ENCODE measurements at regions not wholly inside any gene's neighbourhood (a gene's known extent, or its start where the extent isn't known, plus 50 kb on each side); places are given as distances from the start of the nearest gene placed in this dataset.

DNA sequence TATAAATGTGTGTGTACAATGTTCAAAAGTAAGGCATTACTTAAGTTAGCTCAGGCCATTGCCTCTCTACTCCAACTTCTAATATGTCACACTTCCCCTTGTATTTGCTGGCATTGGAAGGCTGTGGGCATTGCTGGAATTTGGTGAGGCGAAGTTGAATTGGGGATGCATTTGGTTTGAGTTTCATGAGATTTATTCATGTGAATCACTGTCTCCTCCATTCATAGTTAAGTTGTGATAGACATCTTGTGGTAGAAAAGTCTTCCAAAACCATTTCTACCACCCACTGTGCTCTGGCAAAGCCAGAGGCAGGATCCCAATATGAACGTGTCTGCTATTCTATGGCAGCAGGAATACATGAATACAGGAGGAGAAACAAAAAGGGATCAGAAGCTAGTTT, 397.8 kb upstream of the USP24 start:
- no peaks in the 10 kb centered on the region for H3K4me1 Mint-ChIP-seq (ENCODE audit: unreplicated experiment)
- H3K27me3 Mint-ChIP-seq (ENCODE audit: unreplicated experiment): no peaks in the 10 kb centered on the region
- H3K9me3 Mint-ChIP-seq (ENCODE audit: unreplicated experiment): peaks cover 7% of the 10 kb centered on the region
- TF ChIP-seq, protein P1, sequence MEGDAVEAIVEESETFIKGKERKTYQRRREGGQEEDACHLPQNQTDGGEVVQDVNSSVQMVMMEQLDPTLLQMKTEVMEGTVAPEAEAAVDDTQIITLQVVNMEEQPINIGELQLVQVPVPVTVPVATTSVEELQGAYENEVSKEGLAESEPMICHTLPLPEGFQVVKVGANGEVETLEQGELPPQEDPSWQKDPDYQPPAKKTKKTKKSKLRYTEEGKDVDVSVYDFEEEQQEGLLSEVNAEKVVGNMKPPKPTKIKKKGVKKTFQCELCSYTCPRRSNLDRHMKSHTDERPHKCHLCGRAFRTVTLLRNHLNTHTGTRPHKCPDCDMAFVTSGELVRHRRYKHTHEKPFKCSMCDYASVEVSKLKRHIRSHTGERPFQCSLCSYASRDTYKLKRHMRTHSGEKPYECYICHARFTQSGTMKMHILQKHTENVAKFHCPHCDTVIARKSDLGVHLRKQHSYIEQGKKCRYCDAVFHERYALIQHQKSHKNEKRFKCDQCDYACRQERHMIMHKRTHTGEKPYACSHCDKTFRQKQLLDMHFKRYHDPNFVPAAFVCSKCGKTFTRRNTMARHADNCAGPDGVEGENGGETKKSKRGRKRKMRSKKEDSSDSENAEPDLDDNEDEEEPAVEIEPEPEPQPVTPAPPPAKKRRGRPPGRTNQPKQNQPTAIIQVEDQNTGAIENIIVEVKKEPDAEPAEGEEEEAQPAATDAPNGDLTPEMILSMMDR (IDR thresholded peaks at IDR 0.05; ENCODE audit: unreplicated experiment): no peak
- no peak for DNase-seq (ENCODE audit: low spot score)
- peaks cover 5% of the 10 kb centered on the region for H3K36me3 Mint-ChIP-seq (ENCODE audit: low read depth, unreplicated experiment)
- H3K27ac Mint-ChIP-seq (ENCODE audit: unreplicated experiment): no peak overlapping the region
- no peak overlapping the region for H3K4me3 Mint-ChIP-seq (ENCODE audit: unreplicated experiment)

DNA sequence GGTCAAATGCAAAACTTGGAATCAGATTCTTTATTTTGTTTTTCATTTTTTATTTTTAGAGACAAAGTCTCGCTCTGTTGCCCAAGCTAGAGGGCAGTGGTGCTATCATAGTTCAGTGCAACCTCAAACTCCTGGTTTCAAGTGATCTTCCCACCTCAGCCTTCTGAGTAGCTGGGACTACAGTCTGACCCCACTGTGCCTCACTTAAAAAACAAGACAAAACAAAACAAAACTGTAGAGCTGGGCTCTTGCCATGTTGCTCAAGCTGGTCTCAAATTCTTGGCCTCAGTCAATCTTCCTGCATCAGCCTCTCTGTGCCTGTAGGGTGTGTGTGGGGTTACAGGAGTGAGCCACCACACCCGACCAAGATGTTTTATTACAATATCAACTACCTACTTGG, 396.0 kb upstream of the USP24 start:
- no peak for DNase-seq (ENCODE audit: low spot score)
- Mint-ChIP-seq H3K4me3 (ENCODE audit: unreplicated experiment) (no peak overlapping the region), H3K27me3 (ENCODE audit: unreplicated experiment) (no peaks in the 10 kb centered on the region), H3K27ac (ENCODE audit: unreplicated experiment) (no peak overlapping the region), H3K36me3 (ENCODE audit: low read depth, unreplicated experiment) (peaks cover 5% of the 10 kb centered on the region), H3K9me3 (ENCODE audit: unreplicated experiment) (peaks cover 14% of the 10 kb centered on the region), H3K4me1 (ENCODE audit: unreplicated experiment) (no peaks in the 10 kb centered on the region)
- TF ChIP-seq, protein P1 (IDR thresholded peaks at IDR 0.05; ENCODE audit: unreplicated experiment): no peak

DNA sequence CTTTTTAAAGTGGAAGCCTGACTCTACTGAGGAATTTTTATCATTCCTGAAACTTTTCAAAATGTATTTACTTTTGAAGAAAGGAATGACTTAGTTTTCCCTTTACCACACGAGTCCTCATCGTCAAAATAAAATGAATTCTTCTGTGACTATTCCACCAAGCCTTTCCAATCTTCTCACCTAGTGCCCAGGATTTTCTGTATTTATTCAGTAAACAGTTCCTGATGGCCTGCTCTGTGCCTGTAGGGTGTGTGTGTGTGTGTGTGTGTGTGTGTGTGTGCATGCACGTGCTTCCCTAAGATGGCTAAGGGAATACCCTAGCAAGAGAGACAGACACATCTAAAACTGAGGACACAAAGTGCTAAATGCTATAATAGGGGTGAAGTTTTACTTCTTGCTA, 395.0 kb upstream of the USP24 start:
- peaks cover 14% of the 10 kb centered on the region for H3K9me3 Mint-ChIP-seq (ENCODE audit: unreplicated experiment)
- peaks cover 5% of the 10 kb centered on the region for H3K36me3 Mint-ChIP-seq (ENCODE audit: low read depth, unreplicated experiment)
- no peak overlapping the region for H3K27ac Mint-ChIP-seq (ENCODE audit: unreplicated experiment)
- no peaks in the 10 kb centered on the region for H3K27me3 Mint-ChIP-seq (ENCODE audit: unreplicated experiment)
- H3K4me3 Mint-ChIP-seq (ENCODE audit: unreplicated experiment): no peak overlapping the region
- no peak for DNase-seq (ENCODE audit: low spot score)
- no peaks in the 10 kb centered on the region for H3K4me1 Mint-ChIP-seq (ENCODE audit: unreplicated experiment)
- TF ChIP-seq, protein P1 (IDR thresholded peaks at IDR 0.05; ENCODE audit: unreplicated experiment): no peak

DNA sequence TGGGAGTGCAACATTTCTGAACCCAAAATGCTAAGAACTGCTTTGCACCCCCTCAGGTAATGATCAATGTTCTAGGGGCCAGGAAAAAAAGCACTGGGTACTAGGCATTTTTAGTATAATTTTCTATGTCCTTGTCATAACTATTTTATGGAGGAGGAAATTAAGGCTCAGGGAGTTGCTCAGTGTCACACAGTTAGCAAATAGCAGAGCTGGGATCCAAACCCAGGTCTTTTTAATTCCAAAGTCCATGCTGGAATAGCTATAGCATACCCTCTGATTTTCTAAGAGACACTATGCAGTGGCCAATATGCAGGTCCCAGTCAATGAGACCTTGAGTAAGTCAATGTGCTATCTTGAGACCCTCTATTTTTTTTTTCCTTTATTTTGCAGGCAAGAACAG, 394.5 kb upstream of the USP24 start:
- Mint-ChIP-seq H3K9me3 (ENCODE audit: unreplicated experiment) (peaks cover 14% of the 10 kb centered on the region), H3K36me3 (ENCODE audit: low read depth, unreplicated experiment) (peaks cover 5% of the 10 kb centered on the region), H3K4me1 (ENCODE audit: unreplicated experiment) (no peaks in the 10 kb centered on the region), H3K27ac (ENCODE audit: unreplicated experiment) (no peak overlapping the region), H3K4me3 (ENCODE audit: unreplicated experiment) (no peak overlapping the region), H3K27me3 (ENCODE audit: unreplicated experiment) (no peaks in the 10 kb centered on the region)
- TF ChIP-seq, protein P1 (IDR thresholded peaks at IDR 0.05; ENCODE audit: unreplicated experiment): no peak
- no peak for DNase-seq (ENCODE audit: low spot score)

DNA sequence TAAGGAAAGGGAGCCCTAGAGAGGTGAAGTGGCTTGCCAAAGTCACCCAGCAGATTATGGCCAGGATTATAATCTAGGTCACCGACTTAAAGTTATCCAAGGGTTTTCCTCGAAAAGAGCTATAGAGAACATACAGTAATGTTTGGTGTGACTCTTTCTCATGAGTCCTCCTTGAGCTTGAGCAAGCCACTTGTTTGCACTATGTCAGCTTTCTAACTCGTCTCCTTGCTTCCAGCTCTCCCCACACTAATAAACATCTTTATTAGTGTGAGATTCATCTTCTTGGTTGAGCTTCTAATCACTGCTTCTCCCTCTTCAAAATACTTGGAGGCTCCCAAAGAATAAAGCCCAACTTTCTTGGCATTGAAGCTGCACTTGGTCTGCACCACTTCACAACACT, 390.0 kb upstream of the USP24 start:
- Mint-ChIP-seq H3K4me3 (ENCODE audit: unreplicated experiment) (no peak overlapping the region), H3K36me3 (ENCODE audit: low read depth, unreplicated experiment) (peaks cover 5% of the 10 kb centered on the region), H3K27ac (ENCODE audit: unreplicated experiment) (no peak overlapping the region), H3K9me3 (ENCODE audit: unreplicated experiment) (peaks cover 14% of the 10 kb centered on the region), H3K4me1 (ENCODE audit: unreplicated experiment) (no peaks in the 10 kb centered on the region), H3K27me3 (ENCODE audit: unreplicated experiment) (no peaks in the 10 kb centered on the region)
- DNase-seq (ENCODE audit: low spot score): no peak
- TF ChIP-seq, protein P1 (IDR thresholded peaks at IDR 0.05; ENCODE audit: unreplicated experiment): no peak

Measured in endothelial cell (in vitro differentiated cells).